Trophoblast cell (in vitro differentiated cells and primary cell): ENCODE measurements at regions not wholly inside any gene's neighbourhood (a gene's known extent, or its start where the extent isn't known, plus 50 kb on each side); places are given as distances from the start of the nearest gene placed in this dataset.

ENCODE experiments used
- DNase-seq, 2 donors: peaks; one replicate each; pipeline ENCODE4 v3.0.0-alpha.2; 2016
- H2AFZ ChIP-seq: 2 replicates; pipeline ENCODE4 v1.6.1; 2013; ENCODE audit warnings: low read length, moderate library complexity, mild to moderate bottlenecking; ENCODE audit not compliant: insufficient read depth, poor library complexity
- H2AK5ac ChIP-seq: 2 replicates; pipeline ENCODE4 v1.6.1; 2013; ENCODE audit warnings: mild to moderate bottlenecking, low read length
- H2BK120ac ChIP-seq: 2 replicates; pipeline ENCODE4 v1.6.1; 2013; ENCODE audit warnings: low read length, mild to moderate bottlenecking, moderate library complexity; ENCODE audit not compliant: insufficient read depth, poor library complexity
- H2BK12ac ChIP-seq: 2 replicates; pipeline ENCODE4 v1.6.1; 2013; ENCODE audit warnings: mild to moderate bottlenecking, low read length, moderate library complexity
- H2BK5ac ChIP-seq: 2 replicates; pipeline ENCODE4 v1.6.1; 2013; ENCODE audit warnings: low read length, low read depth, moderate library complexity, mild to moderate bottlenecking; ENCODE audit not compliant: poor library complexity
- H3K14ac ChIP-seq: 2 replicates; pipeline ENCODE4 v1.6.1; 2013; ENCODE audit warnings: mild to moderate bottlenecking, low read length
- H3K18ac ChIP-seq: 2 replicates; pipeline ENCODE4 v1.6.1; 2013; ENCODE audit warnings: mild to moderate bottlenecking, low read length
- H3K23ac ChIP-seq: 2 replicates; pipeline ENCODE4 v1.6.1; 2013; ENCODE audit warnings: low read length
- H3K27ac ChIP-seq: 2 replicates; pipeline ENCODE4 v1.5.1; 2013; ENCODE audit warnings: low read depth, mild to moderate bottlenecking, inconsistent platforms, low read length, moderate library complexity
- H3K27me3 ChIP-seq: 2 replicates; pipeline ENCODE4 v1.6.1; 2013; ENCODE audit warnings: inconsistent platforms, mild to moderate bottlenecking, low read length, moderate library complexity; ENCODE audit not compliant: insufficient read depth
- H3K36me3 ChIP-seq, 2 experiments: 1 replicate in 1 of 2; 2 replicates in 1 of 2; pipeline ENCODE4 v1.6.1; 2013; ENCODE audit warnings: low read length in 2 of 2, mild to moderate bottlenecking in 2 of 2, moderate library complexity in 1 of 2; ENCODE audit not compliant: insufficient read depth in 2 of 2, control insufficient read depth in 1 of 2
- H3K4ac ChIP-seq: 2 replicates; pipeline ENCODE4 v1.6.1; 2013; ENCODE audit warnings: low read depth, mild to moderate bottlenecking, low read length, moderate library complexity
- H3K4me1 ChIP-seq, 2 experiments: 1 replicate in 1 of 2; 2 replicates in 1 of 2; pipeline ENCODE4 v1.6.1; 2013; ENCODE audit warnings: low read length in 2 of 2, mild to moderate bottlenecking in 2 of 2, moderate library complexity in 1 of 2; ENCODE audit not compliant: insufficient read depth in 2 of 2, control insufficient read depth in 1 of 2
- H3K4me2 ChIP-seq: 2 replicates; pipeline ENCODE4 v1.6.1; 2013; ENCODE audit warnings: inconsistent platforms, mild to moderate bottlenecking, low read length, moderate library complexity
- H3K4me3 ChIP-seq: 2 replicates; pipeline ENCODE4 v1.5.1; 2013; ENCODE audit warnings: mild to moderate bottlenecking, low read depth, low read length, inconsistent platforms
- H3K79me1 ChIP-seq: one replicate; pipeline ENCODE4 v1.6.1; 2013; ENCODE audit warnings: low read length
- H3K79me2 ChIP-seq: 2 replicates; pipeline ENCODE4 v1.6.1; 2013; ENCODE audit warnings: low read length, mild to moderate bottlenecking; ENCODE audit not compliant: control insufficient read depth, insufficient read depth, poor library complexity
- H3K9ac ChIP-seq: 2 replicates; pipeline ENCODE4 v1.6.1; 2013; ENCODE audit warnings: mild to moderate bottlenecking, low read length
- H3K9me3 ChIP-seq: 2 replicates; pipeline ENCODE4 v1.6.1; 2013; ENCODE audit warnings: low read depth, mild to moderate bottlenecking, control low read depth, inconsistent platforms, low read length; ENCODE audit not compliant: insufficient read depth
- H4K12ac ChIP-seq: 2 replicates; pipeline ENCODE4 v1.6.1; 2013; ENCODE audit warnings: low read depth, mild to moderate bottlenecking, low read length, moderate library complexity
- H4K8ac ChIP-seq: 2 replicates; pipeline ENCODE4 v1.6.1; 2013; ENCODE audit warnings: low read depth, mild to moderate bottlenecking, low read length, moderate library complexity
- H4K91ac ChIP-seq: one replicate; pipeline ENCODE4 v1.6.1; 2013; ENCODE audit warnings: low read depth, mild to moderate bottlenecking, low read length, moderate library complexity
- WGBS: extraction: QIAGEN DNeasy Blood & Tissue Kit; methylation state at CpG from one replicate; pipeline ENCODE4 v1.1.7; 2013; ENCODE audit warnings: missing lambda C conversion rate; ENCODE audit not compliant: insufficient read length, insufficient coverage; ENCODE audit errors: extremely low coverage; 5-methylcytosine and 5-hydroxymethylcytosine counted together

GRCh38 chr3:113136544-113136943 lies 74.8 kb upstream of the BOC start:
- H4K12ac ChIP-seq = no peak overlapping the region
- no peak overlapping the region for H2AFZ ChIP-seq
- H2AK5ac ChIP-seq = no peak overlapping the region
- H2BK12ac ChIP-seq = peak overlapping the region; percentile 77
- H3K4me1 ChIP-seq = peaks cover 0 to 2% of the 10 kb centered on the region in 2 experiments
- WGBS = no CpG with 5 or more reads among the region's 5 CpGs
- no peaks in the 10 kb centered on the region for H3K9me3 ChIP-seq
- no peak overlapping the region for H3K9ac ChIP-seq
- peaks cover 2% of the 10 kb centered on the region for H3K79me1 ChIP-seq
- no peak overlapping the region for H3K18ac ChIP-seq
- no peak overlapping the region for H2BK120ac ChIP-seq
- no peak overlapping the region for H3K23ac ChIP-seq
- no peak overlapping the region for H3K4me2 ChIP-seq
- H2BK5ac ChIP-seq = no peak overlapping the region
- no peak overlapping the region for H3K27ac ChIP-seq
- no peak overlapping the region for H3K14ac ChIP-seq
- no peaks in the 10 kb centered on the region for H3K36me3 ChIP-seq
- no peak for DNase-seq
- H3K4ac ChIP-seq = no peak overlapping the region
- no peak overlapping the region for H4K8ac ChIP-seq
- no peaks in the 10 kb centered on the region for H3K27me3 ChIP-seq
- no peaks in the 10 kb centered on the region for H3K79me2 ChIP-seq
- H4K91ac ChIP-seq = no peak overlapping the region
- H3K4me3 ChIP-seq = no peak overlapping the region

GRCh38 chr3:113138839-113139743 lies 72.3 kb upstream of the BOC start:
- Histone ChIP-seq H4K12ac (no peak overlapping the region), H4K91ac (no peak overlapping the region), H3K27ac (no peak overlapping the region), H2BK120ac (no peak overlapping the region), H3K79me2 (no peaks in the 10 kb centered on the region), H3K4me2 (no peak overlapping the region), H3K27me3 (no peaks in the 10 kb centered on the region), H3K4me1 (peaks cover 0 to 2% of the 10 kb centered on the region in 2 experiments), H2BK12ac (no peak overlapping the region), H3K9me3 (no peaks in the 10 kb centered on the region), H3K36me3 (no peaks in the 10 kb centered on the region), H3K4ac (no peak overlapping the region), H3K14ac (no peak overlapping the region), H2AFZ (no peak overlapping the region), H3K9ac (no peak overlapping the region), H3K4me3 (no peak overlapping the region), H2BK5ac (no peak overlapping the region), H3K23ac (no peak overlapping the region), H4K8ac (no peak overlapping the region), H2AK5ac (no peak overlapping the region), H3K18ac (no peak overlapping the region), H3K79me1 (peaks cover 2% of the 10 kb centered on the region)
- DNase-seq = no peak
- no CpG with 5 or more reads among the region's 6 CpGs for WGBS

DNA sequence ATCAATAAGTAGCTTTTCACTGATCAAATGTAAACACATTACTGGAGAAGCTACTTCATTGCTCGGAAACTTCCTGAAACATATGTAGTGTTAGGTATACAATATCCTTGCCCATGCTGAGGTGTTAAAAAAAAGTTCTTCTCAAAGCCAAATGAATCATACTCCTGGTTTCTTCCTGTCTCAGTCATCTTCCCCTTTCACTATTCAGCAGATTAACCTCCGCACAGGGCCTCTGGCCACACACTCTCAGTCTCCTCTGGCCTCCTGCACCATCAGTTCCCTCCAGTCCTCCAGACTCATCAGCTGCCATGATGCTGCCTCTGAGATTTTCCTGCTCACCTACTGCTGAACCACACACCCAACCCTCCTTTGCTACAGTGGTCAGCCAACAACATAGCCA lies 70.5 kb upstream of the BOC start:
- no peak overlapping the region for H3K27ac ChIP-seq
- peak overlapping the region; percentile 32 for H4K91ac ChIP-seq
- no peak overlapping the region for H2BK120ac ChIP-seq
- H3K79me1 ChIP-seq = peaks cover 3% of the 10 kb centered on the region
- no peak overlapping the region for H4K12ac ChIP-seq
- H4K8ac ChIP-seq = no peak overlapping the region
- H3K4me1 ChIP-seq = peaks cover 0 to 2% of the 10 kb centered on the region in 2 experiments
- H2AFZ ChIP-seq = no peak overlapping the region
- WGBS = no CpG with 5 or more reads among the region's 2 CpGs
- H3K27me3 ChIP-seq = no peaks in the 10 kb centered on the region
- no peak overlapping the region for H3K18ac ChIP-seq
- DNase-seq = no peak
- H3K36me3 ChIP-seq = no peaks in the 10 kb centered on the region
- no peak overlapping the region for H3K14ac ChIP-seq
- no peak overlapping the region for H3K23ac ChIP-seq
- no peak overlapping the region for H2BK12ac ChIP-seq
- H3K4ac ChIP-seq = no peak overlapping the region
- H3K79me2 ChIP-seq = no peaks in the 10 kb centered on the region
- no peaks in the 10 kb centered on the region for H3K9me3 ChIP-seq
- no peak overlapping the region for H3K4me2 ChIP-seq
- H3K9ac ChIP-seq = no peak overlapping the region
- H3K4me3 ChIP-seq = no peak overlapping the region
- peak overlapping the region; percentile 67 for H2AK5ac ChIP-seq
- no peak overlapping the region for H2BK5ac ChIP-seq

DNA sequence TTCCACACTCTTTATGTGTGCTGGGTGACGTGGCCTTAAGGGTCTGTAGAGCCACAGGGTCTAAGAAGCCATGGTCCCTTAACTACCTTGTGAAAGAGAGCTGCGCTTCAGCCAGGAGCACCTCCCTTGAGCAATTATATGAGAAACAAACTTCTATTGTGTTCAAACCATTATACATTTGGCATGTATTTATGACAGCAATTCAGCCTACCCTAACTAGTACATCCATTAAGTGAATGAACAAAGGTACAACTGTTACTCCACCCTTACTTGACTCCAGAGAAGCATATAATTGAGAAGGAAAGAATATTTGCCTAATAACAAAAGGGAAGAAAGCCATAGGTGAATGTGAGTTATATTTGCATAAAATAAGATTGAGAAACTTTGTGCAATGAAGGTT lies 69.8 kb upstream of the BOC start:
- Histone ChIP-seq H2BK120ac (no peak overlapping the region), H2BK5ac (no peak overlapping the region), H3K36me3 (no peaks in the 10 kb centered on the region), H4K12ac (no peak overlapping the region), H3K18ac (no peak overlapping the region), H3K27me3 (no peaks in the 10 kb centered on the region), H4K8ac (no peak overlapping the region), H3K9me3 (no peaks in the 10 kb centered on the region), H3K23ac (no peak overlapping the region), H3K14ac (no peak overlapping the region), H2BK12ac (no peak overlapping the region), H3K4ac (no peak overlapping the region), H3K4me3 (no peak overlapping the region), H3K4me2 (no peak overlapping the region), H3K9ac (no peak overlapping the region), H2AK5ac (no peak overlapping the region), H3K79me1 (peaks cover 6% of the 10 kb centered on the region), H4K91ac (no peak overlapping the region), H3K4me1 (peaks cover 0 to 5% of the 10 kb centered on the region in 2 experiments), H2AFZ (no peak overlapping the region), H3K79me2 (no peaks in the 10 kb centered on the region), H3K27ac (no peak overlapping the region)
- DNase-seq = no peak
- WGBS = no CpG with 5 or more reads among the region's 2 CpGs
